ENCODE measurements at regions not wholly inside any gene's neighbourhood (a gene's known extent, or its start where the extent isn't known, plus 50 kb on each side); places are given as distances from the start of the nearest gene placed in this dataset.

GRCh38 chr3:25056-25455 lies 171.5 kb upstream of the CHL1 start:
- TF ChIP-seq CTCF (IDR thresholded peaks at IDR 0.05) = no peak
- TF ChIP-seq EZH2 (IDR thresholded peaks at IDR 0.05; ENCODE audit: borderline replicate concordance, insufficient read depth, low read depth, low read length, poor library complexity, severe bottlenecking) = no peak

Measured in B cell (primary cell).